Uterus (tissue), 3 donors: ENCODE measurements at regions not wholly inside any gene's neighbourhood (a gene's known extent, or its start where the extent isn't known, plus 50 kb on each side); places are given as distances from the start of the nearest gene placed in this dataset.

Experiments used
- DNase-seq, 2 donors: peaks; one replicate each; pipeline ENCODE4 v3.0.0-alpha.2; 2019 to 2020
- H3K27ac ChIP-seq, 2 donors: fragments of 200-600 bp; sonication (generic); 1 replicate in 1 of 2; 2 replicates in 1 of 2; pipeline ENCODE4 v1.5.1; 2016 to 2018
- H3K27me3 ChIP-seq, 2 donors: fragments of 200-600 bp; sonication (generic); one replicate each; pipeline ENCODE4 v1.5.1; 2018 to 2019; ENCODE audit warnings: control low read depth in 1 of 2
- H3K36me3 ChIP-seq, 2 donors: fragments of 200-600 bp; sonication (generic); one replicate each; pipeline ENCODE4 v1.5.1; 2019; ENCODE audit warnings: control low read depth in 1 of 2
- H3K4me1 ChIP-seq, 2 donors: fragments of 200-600 bp; sonication (generic); one replicate each; pipeline ENCODE4 v1.5.1; 2018 to 2019; ENCODE audit warnings: control low read depth in 1 of 2
- H3K4me3 ChIP-seq, 2 donors: fragments of 200-600 bp; sonication (generic); 1 replicate in 1 of 2; 2 replicates in 1 of 2; pipeline ENCODE4 v1.5.1; 2018 to 2019; ENCODE audit warnings: mild to moderate bottlenecking in 1 of 2
- H3K9me3 ChIP-seq, 2 donors: fragments of 200-600 bp; sonication (generic); one replicate each; pipeline ENCODE4 v1.5.1; 2019; ENCODE audit warnings: control low read depth in 1 of 2
- CTCF ChIP-seq, 4 experiments: fragments of 200-600 bp in 2 of 4; fragments of 450-650 bp in 2 of 4; sonication (generic) in 2 of 4; IDR thresholded peaks; one replicate each; pipeline ENCODE4 v1.5.1; 2016 to 2019; ENCODE audit warnings: antibody characterized with exemption in 4 of 4, mild to moderate bottlenecking in 2 of 4, moderate library complexity in 1 of 4
- POLR2A ChIP-seq, 2 donors: fragments of 450-650 bp; IDR thresholded peaks; one replicate each; pipeline ENCODE4 v1.6.1; 2016; ENCODE audit warnings: antibody characterized with exemption in 2 of 2, mild to moderate bottlenecking in 1 of 2, moderate library complexity in 1 of 2
- intact Hi-C: fragments of 100-400 bp; cut with DNase I; formaldehyde crosslinking; loops from one replicate; pipeline ENCODE4 v1.15.1; 2023; ENCODE audit warnings: low total_unique reads
- donor health status: DM: yes; HTN: yes; CAD: no.

- DNase-seq, result no peak
- Histone ChIP-seq H3K27ac (no peak overlapping the region), H3K9me3 (no peaks in the 10 kb centered on the region), H3K4me1 (no peaks in the 10 kb centered on the region), H3K27me3 (no peaks in the 10 kb centered on the region), H3K4me3 (no peak overlapping the region), H3K36me3 (no peaks in the 10 kb centered on the region)
- no peak for TF ChIP-seq CTCF (IDR thresholded peaks at IDR 0.05)
- TF ChIP-seq POLR2A (IDR thresholded peaks at IDR 0.05), result no peak
- intact Hi-C loops, result no loop called here
Measured at GRCh38 chr1:96374076-96374762, 347.4 kb upstream of the PTBP2 start.

GRCh38 chr1:96376846-96377245 is 344.7 kb upstream of the PTBP2 start:
- no peaks in the 10 kb centered on the region for H3K9me3 ChIP-seq
- H3K4me3 ChIP-seq, result no peak overlapping the region
- H3K27me3 ChIP-seq, result no peaks in the 10 kb centered on the region
- H3K27ac ChIP-seq, result no peak overlapping the region
- H3K36me3 ChIP-seq, result no peaks in the 10 kb centered on the region
- intact Hi-C loops, result no loop called here
- TF ChIP-seq POLR2A (IDR thresholded peaks at IDR 0.05), result no peak
- no peak for TF ChIP-seq CTCF (IDR thresholded peaks at IDR 0.05)
- H3K4me1 ChIP-seq, result no peaks in the 10 kb centered on the region
- no peak for DNase-seq

GRCh38 chr1:96384611-96385010 is 337.0 kb upstream of the PTBP2 start:
- no peak for TF ChIP-seq POLR2A (IDR thresholded peaks at IDR 0.05)
- no peak for TF ChIP-seq CTCF (IDR thresholded peaks at IDR 0.05)
- H3K4me3 ChIP-seq, result no peak overlapping the region
- H3K36me3 ChIP-seq, result no peaks in the 10 kb centered on the region
- H3K9me3 ChIP-seq, result no peaks in the 10 kb centered on the region
- H3K27ac ChIP-seq, result no peak overlapping the region
- no peaks in the 10 kb centered on the region for H3K4me1 ChIP-seq
- intact Hi-C loops, result no loop called here
- H3K27me3 ChIP-seq, result no peaks in the 10 kb centered on the region
- DNase-seq, result no peak

- no peaks in the 10 kb centered on the region for H3K4me1 ChIP-seq
- TF ChIP-seq CTCF (IDR thresholded peaks at IDR 0.05) (no peak), POLR2A (IDR thresholded peaks at IDR 0.05) (no peak)
- no peak overlapping the region for H3K27ac ChIP-seq
- no peak overlapping the region for H3K4me3 ChIP-seq
- H3K36me3 ChIP-seq, result no peaks in the 10 kb centered on the region
- no peak for DNase-seq
- intact Hi-C loops, result no loop called here
- no peaks in the 10 kb centered on the region for H3K9me3 ChIP-seq
- no peaks in the 10 kb centered on the region for H3K27me3 ChIP-seq
Measured at GRCh38 chr1:96387785-96388184, 333.8 kb upstream of the PTBP2 start.

- Histone ChIP-seq H3K4me3 (no peak overlapping the region), H3K4me1 (no peaks in the 10 kb centered on the region), H3K9me3 (no peaks in the 10 kb centered on the region), H3K27ac (no peak overlapping the region), H3K36me3 (no peaks in the 10 kb centered on the region), H3K27me3 (no peaks in the 10 kb centered on the region)
- intact Hi-C loops, result no loop called here
- no peak for DNase-seq
- TF ChIP-seq CTCF (IDR thresholded peaks at IDR 0.05) (no peak), POLR2A (IDR thresholded peaks at IDR 0.05) (no peak)
Measured at GRCh38 chr1:96388421-96389310, 332.9 kb upstream of the PTBP2 start.
